DOHH2 (cell line): ENCODE measurements at regions not wholly inside any gene's neighbourhood (a gene's known extent, or its start where the extent isn't known, plus 50 kb on each side); places are given as distances from the start of the nearest gene placed in this dataset.

Experiments
- CTCF ChIP-seq: fragments of 200-600 bp; sonication (generic); IDR thresholded peaks from one replicate; pipeline ENCODE4 v1.5.1; 2014; ENCODE audit warnings: antibody characterized with exemption, mild to moderate bottlenecking, low read depth, low read length; ENCODE audit not compliant: poor library complexity, severe bottlenecking
- EZH2phosphoT487 ChIP-seq: fragments of 200-600 bp; sonication (generic); IDR thresholded peaks from 2 replicates; pipeline ENCODE4 v1.6.1; 2017; ENCODE audit warnings: borderline replicate concordance, mild to moderate bottlenecking, antibody characterized with exemption, low read length, moderate library complexity, mixed read lengths

GRCh38 chr2:104049438-104049837, 804.5 kb upstream of the POU3F3 start:
- TF ChIP-seq EZH2phosphoT487, result no peak
- TF ChIP-seq CTCF, result no peak
